Heart left ventricle (tissue), 16 donors: ENCODE measurements at regions not wholly inside any gene's neighbourhood (a gene's known extent, or its start where the extent isn't known, plus 50 kb on each side); places are given as distances from the start of the nearest gene placed in this dataset.

Experiments
- ATAC-seq, 4 donors: fragments of 200-7000 bp; cut with Tn5 transposase; one replicate each; pipeline ENCODE4 v1.9.1; 2020 to 2022; ENCODE audit warnings: moderate library complexity in 4 of 4, mild to moderate bottlenecking in 3 of 4, moderate number of reproducible peaks in 1 of 4
- DNase-seq, 5 donors: peaks; one replicate each; pipeline ENCODE4 v3.0.0-alpha.2; 2020
- H3K27ac ChIP-seq, 12 donors: fragments of 200-600 bp; sonication (generic) in 4 of 12; one replicate each; pipeline versions ENCODE4 v1.5.0 to v1.8.0; 2016 to 2022; ENCODE audit warnings: mild to moderate bottlenecking in 2 of 12
- H3K27me3 ChIP-seq, 9 donors: fragments of 200-600 bp; sonication (generic) in 2 of 9; one replicate each; pipeline versions ENCODE4 v1.5.1 to v1.8.0; 2016 to 2022; ENCODE audit warnings: mild to moderate bottlenecking in 3 of 9
- H3K36me3 ChIP-seq, 9 donors: fragments of 200-600 bp; sonication (generic) in 2 of 9; one replicate each; pipeline versions ENCODE4 v1.5.0 to v1.8.0; 2018 to 2022; ENCODE audit warnings: mild to moderate bottlenecking in 2 of 9
- H3K4me1 ChIP-seq, 12 donors: fragments of 200-600 bp; sonication (generic) in 4 of 12; one replicate each; pipeline versions ENCODE4 v1.5.0 to v1.8.0; 2016 to 2022; ENCODE audit warnings: mild to moderate bottlenecking in 3 of 12
- H3K4me3 ChIP-seq, 12 donors: fragments of 200-600 bp; sonication (generic) in 4 of 12; one replicate each; pipeline versions ENCODE4 v1.5.0 to v1.8.0; 2017 to 2022; ENCODE audit warnings: mild to moderate bottlenecking in 9 of 12, moderate library complexity in 4 of 12
- H3K9me3 ChIP-seq, 12 donors: fragments of 200-600 bp; sonication (generic) in 4 of 12; one replicate each; pipeline versions ENCODE4 v1.5.0 to v1.8.0; 2016 to 2022; ENCODE audit warnings: mild to moderate bottlenecking in 1 of 12
- CTCF ChIP-seq, 12 donors: fragments of 200-600 bp; sonication (generic) in 4 of 12; IDR thresholded peaks; one replicate each; pipeline versions ENCODE4 v1.5.0 to v1.8.0; 2018 to 2022; ENCODE audit warnings: antibody characterized with exemption in 12 of 12, mild to moderate bottlenecking in 5 of 12
- POLR2A ChIP-seq, 2 donors: fragments of 450-650 bp; IDR thresholded peaks; one replicate each; pipeline ENCODE4 v1.6.1; 2017; ENCODE audit warnings: antibody characterized with exemption in 2 of 2, mild to moderate bottlenecking in 2 of 2, moderate library complexity in 2 of 2
- WGBS, 4 donors: extraction: QIAGEN DNeasy Blood & Tissue Kit in 2 of 4; methylation state at CpG; one replicate each; pipeline versions ENCODE4 v1.1.5 to v1.1.7; 2013 to 2018; 5-methylcytosine and 5-hydroxymethylcytosine counted together
- intact Hi-C, 10 donors: fragments of 100-400 bp; cut with DNase I; formaldehyde crosslinking; loops; one replicate each; pipeline versions ENCODE4 v1.11.1 to v1.14.2; 2022
- donor health status: ischemic (EF 13 %, LVEDD 7.1; RV severe dilation, severe dysfunction).
- donor health status: healthy with polysubstance abuse.
- donor health status: DM: no; HTN: yes; CAD: no.
- donor health status: DM: no; HTN: no; CAD: no.
- donor health status: ischemic (EF 25% LVEDD 6.9; RV normal size, moderate dysfunction).
- donor health status: ischemic (EF 25% LVEDD 5.7; RV mildly dilated, moderate dysfunction).
- donor health status: healthy.
- donor health status: DM: yes; HTN: yes; CAD: no.
- donor health status: ischemic (EF 35%, LVEDD 5.7; RV mildly dilated, moderate dysfunction).
- donor health status: nonischemic (EF 11% LVEDD 7.7; RV severe dilation, severe dysfunction).
- donor health status: DM: yes; HTN: yes; CAD: no.
- donor health status: PGD.
- donor health status: ischemic (EF 29% LVEDD 5.4; RV normal size, mild dysfunction).
- donor health status: nonischemic (EF 23%, LVEDD 6.1; RV moderate dilation, normal function).

GRCh38 chr10:33524041-33524440 lies 189.6 kb upstream of the NRP1 start:
- DNase-seq = no peak
- no peak for ATAC-seq
- Histone ChIP-seq H3K27ac (no peak overlapping the region), H3K9me3 (peaks cover 0 to 24% (median 0%) of the 10 kb centered on the region in 12 donors), H3K4me1 (peaks cover 0 to 3% (median 0%) of the 10 kb centered on the region in 12 donors), H3K36me3 (no peaks in the 10 kb centered on the region), H3K27me3 (no peaks in the 10 kb centered on the region), H3K4me3 (no peak overlapping the region)
- WGBS, 4 donors = 91 to 96% (median 95%) methylated on average over 5 of the region's 5 CpGs
- intact Hi-C loops = no loop called here
- TF ChIP-seq POLR2A (IDR thresholded peaks at IDR 0.05) (no peak), CTCF (IDR thresholded peaks at IDR 0.05) (no peak)

- DNase-seq (peak in 1 of 5 donors; percentile 32), ATAC-seq (no peak)
- WGBS, 4 donors = 90 to 96% (median 94%) methylated on average over 6 of the region's 6 CpGs
- Histone ChIP-seq H3K4me1 (peaks cover 0 to 3% (median 0%) of the 10 kb centered on the region in 12 donors), H3K36me3 (no peaks in the 10 kb centered on the region), H3K9me3 (peaks cover 0 to 17% (median 0%) of the 10 kb centered on the region in 12 donors), H3K27ac (no peak overlapping the region), H3K4me3 (no peak overlapping the region), H3K27me3 (no peaks in the 10 kb centered on the region)
- intact Hi-C loops = no loop called here
- TF ChIP-seq CTCF (IDR thresholded peaks at IDR 0.05) = no peak
- TF ChIP-seq POLR2A (IDR thresholded peaks at IDR 0.05) = no peak
These were observed 188.8 kb upstream of the NRP1 start for GRCh38 chr10:33523236-33523792.

GRCh38 chr10:33521904-33522303 lies 187.4 kb upstream of the NRP1 start:
- Histone ChIP-seq H3K4me3 (no peak overlapping the region), H3K9me3 (peaks cover 0 to 3% (median 0%) of the 10 kb centered on the region in 12 donors), H3K4me1 (peaks cover 0 to 3% (median 0%) of the 10 kb centered on the region in 12 donors), H3K27ac (no peak overlapping the region), H3K36me3 (no peaks in the 10 kb centered on the region), H3K27me3 (no peaks in the 10 kb centered on the region)
- intact Hi-C loops = no loop called here
- ATAC-seq (no peak), DNase-seq (no peak)
- TF ChIP-seq POLR2A (IDR thresholded peaks at IDR 0.05) = no peak
- TF ChIP-seq CTCF (IDR thresholded peaks at IDR 0.05) = no peak
- WGBS, 4 donors = 93 to 99% (median 97%) methylated on average over 3 of the region's 3 CpGs

GRCh38 chr10:33521062-33521461 lies 186.6 kb upstream of the NRP1 start:
- H3K36me3 ChIP-seq = no peaks in the 10 kb centered on the region
- TF ChIP-seq POLR2A (IDR thresholded peaks at IDR 0.05) = no peak
- no peak for TF ChIP-seq CTCF (IDR thresholded peaks at IDR 0.05)
- ATAC-seq (no peak), DNase-seq (no peak)
- intact Hi-C loops = no loop called here
- H3K4me3 ChIP-seq = no peak overlapping the region
- H3K4me1 ChIP-seq = peaks cover 0 to 3% (median 0%) of the 10 kb centered on the region in 12 donors
- no peak overlapping the region for H3K27ac ChIP-seq
- H3K9me3 ChIP-seq = no peaks in the 10 kb centered on the region
- WGBS, 4 donors = 64 to 72% (median 69%) methylated on average over 4 of the region's 4 CpGs
- H3K27me3 ChIP-seq = no peaks in the 10 kb centered on the region
